NOMO-1 treated with DMSO at 0.1 percent for 48 hours (cell line): ENCODE measurements at regions not wholly inside any gene's neighbourhood (a gene's known extent, or its start where the extent isn't known, plus 50 kb on each side); places are given as distances from the start of the nearest gene placed in this dataset.
A peak's percentile ranks its signal among the peaks of the same experiment; 100 is the strongest.
"Not testable (repeated sequence)": the region's sequence is repeated elsewhere in the genome, so short reads cannot be mapped to it uniquely, and the experiment has no call there.

Experiments used
- DNase-seq: peaks from one replicate; lab custom pipeline; 2025; ENCODE audit not compliant: unreplicated experiment; lab: John Stamatoyannopoulos, UW

DNA sequence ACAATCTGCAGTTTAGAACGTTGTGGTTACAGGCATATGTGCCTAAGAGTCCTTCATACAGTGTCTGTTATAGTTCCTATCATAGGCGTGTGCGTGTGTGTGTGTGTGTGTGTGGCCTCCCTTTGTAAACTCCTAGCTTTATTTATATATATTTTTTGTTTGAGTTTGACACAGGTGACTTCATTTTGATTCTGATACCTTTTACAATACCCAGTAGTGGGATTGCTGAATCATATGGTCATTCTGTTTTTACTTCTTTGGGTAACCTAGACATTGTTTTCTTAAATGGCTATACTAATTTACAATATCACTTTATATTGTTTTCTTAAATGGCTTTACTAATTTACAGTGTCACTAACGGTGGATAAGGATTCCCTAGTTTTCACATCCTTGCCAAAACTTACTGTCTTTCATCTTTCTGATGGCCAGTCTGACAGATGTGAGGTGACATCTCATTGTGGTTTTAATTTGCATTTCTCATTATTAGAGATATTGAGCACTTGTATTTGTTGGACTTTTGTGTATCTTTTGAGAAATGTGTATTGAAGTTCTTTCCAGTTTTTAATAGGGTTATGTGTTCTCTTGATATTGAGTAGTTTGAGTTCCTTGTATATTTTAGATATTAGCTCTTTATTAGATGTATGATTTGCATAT is 211.1 kb upstream of the NUDT6 start:
- DNase-seq = no peak

DNA sequence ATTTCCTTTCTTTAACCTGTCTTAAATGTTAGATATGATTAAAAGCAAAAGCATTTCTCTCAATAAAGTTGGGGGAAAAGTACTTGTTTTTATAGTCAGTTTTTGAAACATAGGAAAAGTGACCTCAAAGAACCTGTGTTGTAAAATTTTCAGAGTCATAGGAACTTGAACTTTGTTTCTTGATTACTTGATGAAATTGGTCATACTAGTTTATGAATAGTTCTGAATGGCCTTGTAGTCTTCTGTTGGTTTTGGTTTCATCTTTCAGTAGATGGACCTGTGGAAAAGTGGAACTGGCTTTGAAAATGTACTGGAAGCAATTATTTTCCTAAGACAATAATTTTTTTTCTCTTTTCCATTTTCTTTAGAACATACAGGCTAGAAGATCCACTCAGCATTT is 222.2 kb upstream of the NUDT6 start:
- DNase-seq = no peak

DNA sequence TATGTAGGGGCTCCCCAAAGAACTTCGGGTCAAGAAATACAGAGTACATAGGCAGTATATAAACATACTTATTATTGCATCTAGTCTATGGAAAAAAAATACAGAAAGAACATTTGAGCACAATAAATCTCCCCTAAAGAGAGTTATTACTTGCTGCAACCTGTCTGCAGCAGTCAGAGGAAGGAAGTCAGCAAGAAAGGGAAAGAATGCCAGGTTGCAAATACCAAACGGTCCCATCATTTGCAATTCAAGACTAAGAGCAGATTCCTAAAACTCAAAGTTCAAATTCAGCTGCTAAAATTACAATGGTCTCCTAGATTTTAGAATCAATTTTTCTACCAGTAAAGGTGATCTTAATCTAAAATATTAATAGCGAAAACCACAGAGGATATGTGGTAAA is 236.2 kb upstream of the NUDT6 start:
- no peak for DNase-seq

DNA sequence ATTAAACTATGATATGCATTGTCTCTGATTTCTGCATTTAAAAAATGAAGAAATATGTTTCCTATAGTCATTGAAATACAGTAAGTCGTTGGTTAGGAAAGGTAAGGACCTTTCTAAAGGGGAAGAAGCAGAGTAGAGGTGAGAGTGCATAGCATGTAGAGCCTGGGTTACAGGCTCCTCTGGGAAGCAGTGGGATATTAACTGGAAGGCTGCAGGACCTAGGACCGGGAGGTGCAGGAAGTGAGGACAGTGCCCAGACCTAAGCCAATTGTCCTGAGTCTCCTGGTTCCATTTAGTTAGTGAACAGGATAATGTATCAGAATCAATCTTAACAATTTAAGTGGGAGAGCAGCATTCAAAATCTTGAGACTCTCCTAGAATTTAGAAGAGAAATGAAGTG is 237.1 kb upstream of the NUDT6 start:
- no peak for DNase-seq

DNA sequence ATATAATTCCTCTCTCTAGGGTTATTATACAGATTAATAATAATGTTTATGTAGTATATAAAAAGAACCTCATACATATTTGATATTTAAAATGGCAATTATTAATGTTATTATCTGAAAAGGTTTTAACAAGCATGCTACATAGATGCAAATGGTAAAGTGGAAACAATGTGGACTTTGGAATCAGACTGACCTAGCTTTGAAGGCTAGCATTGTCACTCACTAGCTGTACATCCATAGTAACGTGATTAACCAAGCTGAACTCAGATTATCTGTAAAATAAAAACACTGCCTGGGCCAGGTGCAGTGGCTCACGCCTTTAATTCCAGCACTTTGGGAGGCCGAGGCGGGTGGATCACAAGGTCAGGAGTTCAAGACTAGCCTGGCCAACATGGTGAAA is 233.7 kb upstream of the SPRY1 start:
- no peak for DNase-seq

DNA sequence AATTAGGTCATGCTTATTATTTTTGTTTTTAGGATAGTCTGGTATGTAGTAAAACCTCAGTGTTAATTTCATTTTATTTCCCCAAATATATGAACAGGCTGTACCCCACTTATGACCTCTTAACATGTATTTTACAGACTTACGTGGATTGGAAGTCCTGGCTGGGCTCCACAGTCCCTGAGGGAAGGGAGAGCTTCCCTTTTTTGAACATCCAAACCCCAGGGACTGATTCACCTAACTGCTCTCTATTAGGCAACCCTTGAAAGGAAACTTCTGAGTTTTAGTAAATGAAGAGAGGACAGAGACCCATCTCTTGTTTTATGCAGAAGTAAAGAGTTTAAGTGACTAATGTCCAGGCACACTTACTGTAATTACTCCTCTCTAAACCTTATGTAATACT is 233.1 kb upstream of the SPRY1 start:
- peak; percentile 89 for DNase-seq

DNA sequence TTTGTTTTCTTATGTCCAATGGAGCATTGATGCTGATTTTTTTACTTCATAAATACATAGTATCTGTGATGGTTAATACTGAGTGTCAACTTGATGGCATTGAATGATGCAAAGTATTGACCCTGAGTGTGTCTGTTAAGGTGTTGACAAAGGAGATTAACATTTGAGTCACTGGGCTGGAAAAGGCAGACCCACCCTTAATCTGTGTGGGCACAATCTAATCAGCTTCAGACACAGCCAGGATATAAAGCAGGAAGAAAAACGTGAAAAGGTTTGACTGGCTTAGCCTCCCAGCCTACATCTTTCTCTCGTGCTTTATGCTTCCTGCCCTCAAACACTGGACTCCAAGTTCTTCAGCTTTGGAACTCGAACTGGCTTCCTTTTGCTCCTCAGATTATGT is 230.6 kb upstream of the SPRY1 start:
- DNase-seq = no peak

DNA sequence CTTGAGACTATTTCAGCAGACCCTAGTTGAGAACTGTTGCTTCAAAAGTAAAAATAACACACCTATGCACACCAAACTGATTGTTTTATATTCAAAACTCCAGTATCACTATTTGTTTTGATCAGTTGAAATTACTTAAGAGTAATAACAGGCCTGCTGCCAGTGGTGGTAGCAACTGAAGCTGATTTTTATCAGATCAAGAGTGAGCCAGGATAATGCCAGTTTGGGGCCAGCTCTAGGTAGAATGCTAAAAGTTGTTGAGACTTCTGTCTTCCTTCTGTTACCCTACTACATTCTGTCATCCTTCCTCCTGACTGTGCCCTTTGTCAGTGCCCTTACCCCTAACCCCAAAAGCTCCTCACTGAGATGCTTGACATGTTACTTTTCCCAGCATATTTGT is 228.7 kb upstream of the SPRY1 start:
- no peak for DNase-seq

DNA sequence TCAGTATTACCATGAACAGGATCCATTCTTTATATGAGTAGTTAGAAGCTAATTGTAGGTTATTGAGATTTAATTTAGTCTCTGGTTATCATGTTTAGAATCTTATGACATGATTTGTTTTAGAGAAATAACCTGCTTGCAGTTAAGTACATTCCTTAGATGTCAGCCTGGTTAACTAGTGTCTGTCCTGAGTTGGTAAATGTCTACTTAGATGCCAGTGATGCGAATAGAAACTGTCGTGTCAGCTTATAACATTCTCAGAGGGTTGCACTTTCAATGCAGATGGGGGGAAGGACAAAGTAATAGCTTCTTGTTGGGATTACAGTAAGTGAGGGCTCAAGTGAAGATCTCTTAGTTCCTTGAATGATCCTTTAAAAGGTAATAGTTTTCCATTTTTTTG is 227.8 kb upstream of the SPRY1 start:
- no peak for DNase-seq

DNA sequence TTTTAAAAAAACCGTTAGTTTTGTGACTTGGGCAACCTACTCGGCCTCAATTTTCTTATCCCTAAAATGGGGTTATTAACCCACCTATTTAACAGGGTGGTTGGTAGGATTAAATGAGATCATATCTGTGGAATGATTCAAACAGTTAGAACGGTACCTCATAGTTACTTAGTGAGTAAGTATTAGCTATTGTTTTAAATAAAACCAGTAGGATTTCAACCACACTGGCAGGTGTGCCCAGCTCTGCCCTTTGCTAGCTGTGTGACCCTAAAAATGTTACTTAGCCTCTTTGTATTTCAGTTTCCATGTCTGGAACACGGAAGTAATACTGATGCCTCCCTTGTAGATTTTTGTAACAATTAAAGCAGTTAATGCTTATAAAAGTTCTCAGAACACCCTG is 225.8 kb upstream of the SPRY1 start:
- no peak for DNase-seq

DNA sequence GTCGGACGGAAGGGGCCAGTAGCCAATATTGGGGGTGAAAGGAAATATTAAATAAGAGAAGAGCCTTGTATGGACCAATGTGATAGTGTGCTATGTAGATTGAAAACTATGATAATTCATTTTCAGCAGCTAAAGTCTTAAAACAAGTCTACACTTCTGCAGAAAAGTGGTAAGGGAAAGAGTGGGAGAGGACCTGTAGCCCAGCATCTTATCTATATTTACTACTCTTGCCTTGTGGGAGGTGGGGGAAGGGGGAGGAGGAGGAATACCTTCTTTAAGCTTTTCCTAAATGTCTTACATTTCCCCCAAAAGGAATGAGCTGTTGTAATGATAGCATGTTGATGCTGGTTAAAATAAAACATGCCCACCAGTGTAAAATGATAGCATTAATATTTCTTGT is 220.0 kb upstream of the SPRY1 start:
- DNase-seq = no peak

DNA sequence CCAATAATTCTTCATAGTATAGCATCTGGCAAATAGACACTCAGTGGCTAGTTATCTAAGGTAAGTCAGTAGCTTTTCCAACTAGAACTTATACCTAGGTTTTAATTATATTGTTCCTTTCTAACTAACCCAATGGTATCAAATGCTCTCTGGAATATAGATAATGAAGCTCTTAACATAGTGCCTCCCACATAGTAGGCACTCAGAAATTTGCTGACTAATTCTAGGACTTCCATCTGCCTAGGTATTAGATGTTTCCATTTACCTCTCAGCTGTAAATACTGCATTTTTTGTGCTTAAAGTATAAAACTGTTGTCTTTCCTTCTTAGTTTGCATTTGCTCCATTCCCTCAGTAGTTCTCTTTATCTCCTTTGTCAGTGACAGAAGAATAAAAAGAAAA is 214.3 kb upstream of the SPRY1 start:
- no peak for DNase-seq

DNA sequence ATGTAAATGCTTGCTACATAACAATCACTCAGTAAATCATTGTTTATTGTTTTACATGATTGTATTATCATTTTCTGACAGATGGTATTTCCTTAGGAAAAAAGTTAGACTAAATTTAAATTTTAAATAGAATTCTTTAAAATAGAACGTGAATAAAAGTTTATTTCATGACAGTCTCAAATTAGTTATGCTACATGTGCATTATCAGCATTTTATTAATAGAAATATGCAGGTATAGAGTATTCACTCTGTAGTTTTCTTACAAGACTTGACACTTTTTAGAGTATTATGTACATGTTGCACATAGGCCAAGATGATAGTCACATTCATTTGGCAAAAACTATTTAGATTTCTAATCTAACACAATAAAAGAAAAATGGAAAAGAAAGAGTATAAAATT is 213.3 kb upstream of the SPRY1 start:
- DNase-seq = no peak

DNA sequence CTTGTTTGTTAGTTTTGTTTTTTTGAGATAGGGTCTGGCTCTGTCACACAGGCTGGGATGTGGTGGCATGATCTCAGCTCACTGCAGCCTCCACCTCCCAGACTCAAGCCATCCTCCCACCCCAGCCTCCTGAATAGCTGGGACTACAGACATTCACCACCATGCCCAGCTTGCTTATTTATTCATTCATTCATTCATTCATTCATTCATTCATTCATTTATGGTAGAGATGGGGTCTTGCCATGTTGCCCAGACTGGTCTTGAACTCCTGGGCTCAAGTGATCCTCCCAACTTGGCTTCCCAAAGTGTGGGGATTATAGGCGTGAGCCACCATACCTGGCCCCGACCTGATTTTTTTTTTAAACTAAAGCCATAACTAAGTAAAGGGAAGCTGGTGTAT is 212.8 kb upstream of the SPRY1 start:
- not testable (repeated sequence) for DNase-seq

DNA sequence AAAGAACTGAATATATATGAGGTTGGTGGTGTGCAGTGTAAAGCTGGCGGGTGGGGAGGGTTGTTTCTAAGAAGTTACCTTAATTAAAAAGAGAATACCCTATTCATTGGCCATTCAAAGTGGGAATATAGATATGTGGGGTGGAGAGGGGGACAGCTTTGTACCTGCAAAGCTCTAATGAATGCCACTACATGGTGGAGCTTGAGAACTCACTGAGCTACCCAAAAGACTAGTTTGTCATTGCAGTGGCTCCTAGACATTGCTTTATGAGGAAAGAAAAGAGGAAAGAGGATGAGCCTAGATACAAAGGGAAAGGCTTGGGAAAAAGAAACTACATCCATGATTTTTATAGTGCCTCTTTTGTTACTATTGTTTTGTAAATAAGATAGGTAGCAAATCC is 209.9 kb upstream of the SPRY1 start:
- no peak for DNase-seq

DNA sequence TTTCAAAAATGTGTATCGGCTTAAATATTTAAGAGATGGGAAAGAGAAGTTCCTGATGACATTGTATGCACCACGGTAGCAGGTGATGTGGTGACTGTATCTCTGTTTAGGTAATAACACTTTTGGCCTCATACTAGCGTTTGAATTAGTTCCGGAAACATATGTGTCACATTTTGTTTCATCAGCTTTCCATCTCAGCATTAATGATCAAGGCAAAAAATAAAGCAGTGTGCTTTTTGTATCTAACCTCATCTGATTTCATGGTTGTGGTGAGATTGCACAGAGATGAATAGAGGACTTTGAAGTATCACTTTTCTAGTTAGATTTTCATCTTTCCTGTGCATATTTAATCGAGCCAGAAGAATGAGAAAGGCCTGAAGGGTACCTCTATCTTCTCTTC is 206.4 kb upstream of the SPRY1 start:
- DNase-seq = no peak

DNA sequence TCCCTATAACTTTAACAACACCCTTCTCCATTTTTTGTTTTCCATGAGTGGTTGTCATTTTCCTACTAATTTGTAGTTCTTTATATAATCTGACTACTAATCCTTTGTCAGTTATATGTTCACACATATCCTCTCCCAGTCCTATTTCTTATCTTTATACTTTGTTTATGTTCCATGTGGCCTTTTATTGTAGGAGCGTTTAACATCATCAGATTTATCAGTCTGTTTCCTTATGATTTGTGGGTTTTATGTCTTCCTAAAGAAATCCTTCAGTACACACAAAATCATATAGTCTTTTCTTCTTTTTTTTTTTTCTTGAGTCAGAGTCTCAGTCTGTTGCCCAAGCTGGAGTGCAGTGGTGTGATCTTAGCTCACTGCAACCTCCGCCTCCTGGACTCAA is 204.9 kb upstream of the SPRY1 start:
- no peak for DNase-seq

DNA sequence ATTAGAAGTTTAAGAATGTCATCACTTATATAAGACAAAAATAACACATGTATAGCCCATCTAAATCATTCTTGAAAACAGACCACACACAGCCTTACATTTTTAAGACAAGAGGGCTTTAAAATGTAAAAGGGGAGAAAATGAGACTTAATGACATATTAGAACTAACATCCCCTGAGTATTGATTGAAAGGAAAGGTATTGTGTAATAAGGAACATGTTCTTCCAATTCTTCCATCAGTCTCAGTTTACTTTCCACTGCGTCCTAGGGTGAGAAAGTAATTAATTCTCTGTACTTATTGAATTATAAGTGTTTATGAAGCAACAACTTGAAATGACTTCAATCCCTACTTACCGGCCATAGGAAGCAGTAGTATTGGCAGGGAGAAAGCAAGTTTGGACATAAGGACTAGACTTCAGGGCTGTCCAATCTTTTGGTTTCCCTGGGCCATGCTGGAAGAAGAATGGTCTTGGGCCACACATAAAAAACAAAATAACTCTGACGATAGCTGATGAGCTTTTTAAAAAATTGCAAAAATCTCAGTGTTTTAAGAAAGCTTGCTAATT is 202.7 kb upstream of the SPRY1 start:
- DNase-seq = no peak

DNA sequence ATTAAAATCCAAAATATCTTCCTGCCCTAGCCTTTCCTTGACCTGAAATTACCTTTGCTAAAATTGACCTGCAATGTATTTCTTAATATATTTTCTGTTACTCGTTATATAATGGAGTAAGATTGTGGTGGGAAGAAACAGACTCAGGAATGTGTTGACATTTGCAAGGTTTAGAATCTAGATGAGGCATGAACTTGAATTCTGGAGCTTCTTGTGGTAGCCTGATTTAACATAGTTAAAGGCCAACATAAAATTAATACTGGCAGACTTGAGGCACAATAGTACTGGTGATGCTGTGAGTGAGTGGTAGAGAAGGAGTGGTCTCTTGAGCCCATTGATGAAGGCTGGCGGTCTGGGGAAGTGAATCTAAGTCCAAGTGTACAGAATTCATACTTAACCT is 197.9 kb upstream of the SPRY1 start:
- DNase-seq = no peak

DNA sequence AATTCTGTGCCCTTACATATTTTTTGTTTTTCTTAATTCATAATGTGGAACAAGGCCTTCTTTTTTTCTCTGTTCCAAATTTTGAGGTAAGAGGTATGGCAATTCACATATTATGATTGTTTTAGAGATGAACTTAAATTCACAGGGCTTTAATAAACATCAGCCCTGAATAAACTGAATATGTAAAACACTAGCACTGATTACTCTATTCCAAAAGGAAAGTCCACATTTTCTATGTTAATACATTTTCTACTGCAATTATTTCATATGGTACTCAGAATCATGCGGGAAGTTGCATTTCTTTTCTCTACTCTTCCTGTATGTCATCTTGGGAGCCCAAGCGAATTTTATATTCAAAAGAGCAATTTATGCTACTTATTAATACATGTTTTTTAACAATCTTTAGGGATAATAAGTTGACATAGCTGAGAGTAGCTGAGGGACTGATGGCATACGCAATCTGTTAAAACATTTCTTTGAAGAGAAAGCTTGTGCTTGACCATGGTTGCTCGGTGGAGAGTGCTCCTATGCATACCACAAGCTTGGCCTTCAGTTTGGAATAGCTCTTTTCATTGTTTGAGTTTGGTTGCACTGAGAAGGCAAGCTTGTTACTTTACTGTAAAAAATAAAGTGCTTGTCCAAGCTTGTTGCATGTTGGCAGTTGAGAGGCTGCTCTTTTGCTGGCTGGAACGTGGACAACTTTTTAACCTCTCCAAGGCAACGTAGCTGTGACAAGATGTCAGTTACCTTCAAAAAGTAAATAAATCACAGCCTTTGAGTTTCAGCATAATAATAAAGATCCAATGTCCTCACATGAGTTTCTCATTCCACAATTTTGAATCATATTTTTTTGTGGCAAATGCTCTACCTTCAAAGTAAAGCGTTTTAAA is 196.3 kb upstream of the SPRY1 start:
- DNase-seq = no peak

DNA sequence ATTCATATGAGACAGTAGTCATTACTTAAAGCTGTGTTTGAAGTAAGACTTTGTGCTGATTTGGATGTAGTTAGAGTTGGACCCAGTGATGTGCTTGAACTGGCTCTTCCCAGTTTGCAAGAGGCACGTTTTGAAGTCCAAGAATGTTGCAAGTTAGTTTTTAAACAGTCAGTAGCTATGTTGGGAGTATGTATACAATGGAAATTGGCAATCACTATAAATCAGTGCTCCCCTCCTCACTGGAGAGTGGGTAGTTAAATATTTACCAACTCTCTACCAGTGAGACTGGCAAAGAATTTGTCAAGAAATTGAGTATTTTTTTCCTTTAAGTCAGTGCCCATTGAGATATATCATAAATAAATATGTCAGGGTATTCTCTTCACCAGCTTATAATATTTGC is 191.9 kb upstream of the SPRY1 start:
- no peak for DNase-seq

DNA sequence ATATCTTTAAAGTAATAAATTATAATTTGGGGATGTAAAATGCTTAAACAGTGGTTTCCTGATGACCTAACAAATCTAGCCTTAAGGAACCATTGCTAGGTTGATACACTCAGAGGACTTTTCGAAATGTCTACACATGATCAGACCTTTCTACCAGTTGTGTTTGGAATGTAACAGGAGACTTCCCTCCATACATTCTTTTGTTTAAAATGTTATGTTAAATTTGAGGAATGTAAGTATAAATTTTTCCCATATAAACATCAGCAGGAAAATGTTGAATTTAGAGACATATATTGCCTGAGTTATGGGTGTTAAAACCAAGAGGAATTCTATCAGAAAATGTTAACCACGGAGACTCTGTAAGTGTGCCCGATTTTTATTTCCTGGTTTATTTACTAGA is 190.6 kb upstream of the SPRY1 start:
- DNase-seq = no peak
